ENCODE measurements at regions not wholly inside any gene's neighbourhood (a gene's known extent, or its start where the extent isn't known, plus 50 kb on each side); places are given as distances from the start of the nearest gene placed in this dataset.

DNA sequence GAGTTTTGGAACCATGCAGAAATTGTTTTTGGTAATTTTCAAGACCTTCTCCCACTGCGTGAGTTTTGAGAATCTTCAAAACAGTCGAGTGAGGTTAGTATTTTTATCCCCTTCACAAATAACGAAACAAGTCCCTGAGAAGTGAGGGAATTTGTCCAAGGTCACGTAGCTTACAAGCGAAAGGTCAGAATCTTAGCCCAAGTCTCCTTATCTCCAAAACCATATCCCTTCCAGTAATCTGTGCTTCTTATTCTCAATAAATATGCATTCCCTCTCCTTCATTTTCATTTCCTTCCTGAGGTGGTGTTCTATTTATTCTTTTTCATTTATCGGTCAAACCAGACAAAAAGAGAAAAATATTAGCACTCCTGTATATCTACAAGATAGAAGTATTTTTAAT lies 163.6 kb downstream of the MREG start:
- no peak for TF ChIP-seq CTCF (IDR thresholded peaks at IDR 0.05)
- no peak for TF ChIP-seq POLR2A (IDR thresholded peaks at IDR 0.05)
- no peak for TF ChIP-seq POLR2AphosphoS5 (IDR thresholded peaks at IDR 0.05)
